SK-N-SH treated with all-trans-retinoic acid at 6 μM for 48 hours (cell line): ENCODE measurements at regions not wholly inside any gene's neighbourhood (a gene's known extent, or its start where the extent isn't known, plus 50 kb on each side); places are given as distances from the start of the nearest gene placed in this dataset.

Experiments used
- ARNTL ChIP-seq: fragments of 450-650 bp; formaldehyde crosslinking; IDR thresholded peaks from 2 replicates; pipeline ENCODE4 v1.5.0; 2020; ENCODE audit warnings: low read depth, mild to moderate bottlenecking, moderate library complexity, borderline replicate concordance
- CREB5 ChIP-seq: fragments of 250-450 bp; sonication (Bioruptor Pico); IDR thresholded peaks from 2 replicates; pipeline ENCODE4 v1.5.1; 2020; ENCODE audit warnings: low read depth, mild to moderate bottlenecking, moderate library complexity
- CSDC2 ChIP-seq: fragments of 250-450 bp; sonication (Bioruptor Pico); IDR thresholded peaks from 2 replicates; pipeline ENCODE4 v1.5.0; 2020; ENCODE audit warnings: mild to moderate bottlenecking, moderate library complexity
- CSRNP3 ChIP-seq: fragments of 250-450 bp; sonication (Bioruptor Pico); IDR thresholded peaks from 2 replicates; pipeline ENCODE4 v1.5.1; 2021; ENCODE audit warnings: mild to moderate bottlenecking, moderate library complexity
- ISL1 ChIP-seq: fragments of 250-450 bp; sonication (Bioruptor Pico); IDR thresholded peaks from 2 replicates; pipeline ENCODE4 v2.1.2; 2022; ENCODE audit warnings: mild to moderate bottlenecking, moderate library complexity
- OSR1 ChIP-seq: fragments of 250-450 bp; sonication (Bioruptor Pico); IDR thresholded peaks from 2 replicates; pipeline ENCODE4 v1.8.0; 2022; ENCODE audit warnings: moderate library complexity, mild to moderate bottlenecking, inconsistent platforms
- PATZ1 ChIP-seq: fragments of 250-450 bp; sonication (Bioruptor Pico); IDR thresholded peaks from 2 replicates; pipeline ENCODE4 v1.8.0; 2020; ENCODE audit warnings: mild to moderate bottlenecking, moderate library complexity, borderline replicate concordance
- RARB ChIP-seq: fragments of 250-450 bp; sonication (Bioruptor Pico); IDR thresholded peaks from 2 replicates; pipeline ENCODE4 v1.8.0; 2021; ENCODE audit warnings: mild to moderate bottlenecking, moderate library complexity
- ZFP30 ChIP-seq: fragments of 450-650 bp; formaldehyde crosslinking; IDR thresholded peaks from 2 replicates; pipeline ENCODE4 v1.5.0; 2022; ENCODE audit warnings: mild to moderate bottlenecking, moderate library complexity
- ZNF565 ChIP-seq: fragments of 450-650 bp; formaldehyde crosslinking; conservative IDR thresholded peaks from 2 replicates; pipeline ENCODE4 v1.5.0; 2020; ENCODE audit warnings: low read depth, mild to moderate bottlenecking, moderate library complexity
- ZNF70 ChIP-seq: fragments of 450-650 bp; formaldehyde crosslinking; IDR thresholded peaks from 2 replicates; pipeline ENCODE4 v1.5.0; 2020; ENCODE audit warnings: mild to moderate bottlenecking, moderate library complexity

- TF ChIP-seq CSDC2 (CRISPR knock-in tag) (no peak), CREB5 (CRISPR knock-in tag) (no peak), PATZ1 (CRISPR knock-in tag) (no peak), ISL1 (CRISPR knock-in tag) (no peak), OSR1 (CRISPR knock-in tag) (no peak), CSRNP3 (no peak), ZFP30 (CRISPR knock-in tag) (no peak), ZNF565 (CRISPR knock-in tag) (no peak), RARB (CRISPR knock-in tag) (no peak), ZNF70 (CRISPR knock-in tag) (no peak), ARNTL (no peak)
Measured at GRCh38 chr10:21203473-21204107, 306.5 kb upstream of the NEBL start.
